ENCODE measurements at regions not wholly inside any gene's neighbourhood (a gene's known extent, or its start where the extent isn't known, plus 50 kb on each side); places are given as distances from the start of the nearest gene placed in this dataset.

DNA sequence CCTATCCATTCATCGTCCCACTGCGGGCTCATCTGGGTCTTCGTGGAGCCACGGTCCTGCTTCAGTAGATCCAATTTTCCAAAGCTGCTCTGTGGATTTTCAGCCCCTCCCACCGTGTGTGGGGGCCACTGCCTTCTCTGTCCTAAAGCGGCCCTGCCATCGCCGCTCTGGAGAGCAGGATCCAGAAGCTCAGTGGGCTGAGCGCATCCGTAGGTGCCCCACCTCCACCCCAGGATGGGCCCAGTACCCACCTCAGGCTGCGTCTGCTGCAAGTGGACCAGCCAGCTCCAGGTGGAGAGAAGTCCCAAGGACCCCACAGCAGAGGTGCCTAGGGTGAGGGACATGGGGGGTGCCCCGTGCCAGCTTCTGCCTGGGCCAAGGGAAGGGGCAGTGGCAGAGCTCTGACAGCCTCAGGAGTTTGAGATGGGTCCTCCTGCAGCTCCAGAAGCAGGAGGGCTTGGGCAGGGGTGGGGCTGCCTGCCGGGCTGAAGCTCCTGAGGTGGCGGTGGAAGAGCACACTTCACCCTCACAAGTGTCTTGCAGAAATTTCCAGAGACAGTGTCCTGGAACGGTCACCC, 148.1 kb upstream of the C14orf180 start:
- no peak for DNase-seq

DNA sequence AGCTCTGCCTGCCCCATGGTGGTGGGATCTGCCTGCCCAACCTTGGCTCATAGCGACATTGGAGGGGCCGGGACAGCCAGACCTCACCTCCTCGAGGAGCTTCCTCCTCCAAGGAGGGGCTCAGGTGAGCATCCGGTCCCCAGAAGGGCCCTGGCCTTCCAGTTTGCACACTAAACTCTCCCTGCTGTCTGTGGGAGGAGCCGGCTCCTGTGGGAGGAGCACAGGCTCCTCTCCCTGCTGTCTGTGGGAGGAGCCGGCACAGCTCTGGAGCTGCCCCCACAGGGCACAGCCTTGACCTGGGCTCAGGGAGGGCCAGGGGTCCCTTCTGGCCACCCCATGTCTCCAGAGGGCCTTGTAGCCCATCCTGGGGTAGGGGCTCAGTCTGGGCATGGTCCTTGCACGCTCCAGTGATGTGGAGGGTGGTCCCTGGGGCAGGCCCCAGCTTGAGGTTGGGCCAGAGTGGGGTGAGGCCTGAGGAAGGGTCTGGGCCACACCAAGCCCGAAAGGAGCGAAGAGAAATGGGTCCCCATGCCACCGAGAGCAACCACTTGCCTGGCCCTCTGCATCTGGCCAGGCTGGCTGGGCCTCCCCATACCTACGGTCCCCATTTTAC, 147.5 kb upstream of the C14orf180 start:
- peak; percentile 37 for DNase-seq

DNA sequence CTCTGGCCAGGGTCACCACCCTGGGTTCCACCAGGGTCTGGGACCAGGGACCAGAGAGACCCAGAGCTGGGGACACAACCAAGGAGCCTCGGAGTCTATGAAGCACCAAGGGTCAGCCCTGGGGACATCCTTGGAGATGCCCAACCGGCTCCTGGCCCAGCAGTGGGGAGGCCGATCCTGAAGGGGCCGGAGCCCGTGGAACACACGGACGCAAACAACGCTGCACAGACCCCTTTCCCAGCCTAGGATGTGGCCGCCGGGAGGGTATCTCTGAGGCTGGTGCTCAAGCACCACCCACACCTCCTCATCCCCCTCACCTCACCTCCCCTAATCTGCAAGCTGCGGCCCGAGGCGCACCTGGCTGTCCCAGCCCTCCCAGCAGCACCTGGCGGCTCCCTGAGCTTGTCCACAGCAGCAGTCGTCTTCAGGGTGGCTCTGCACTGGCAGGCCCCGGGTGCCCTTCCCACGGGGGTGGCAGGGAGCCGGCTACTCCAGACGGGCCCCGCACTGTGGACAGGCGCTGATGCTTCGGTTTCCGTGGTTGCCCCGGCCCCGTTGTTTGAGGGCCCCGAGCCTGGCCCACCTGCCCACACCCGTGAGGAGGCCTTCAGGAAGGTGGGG, 146.8 kb upstream of the C14orf180 start:
- DNase-seq = peak; percentile 11

DNA sequence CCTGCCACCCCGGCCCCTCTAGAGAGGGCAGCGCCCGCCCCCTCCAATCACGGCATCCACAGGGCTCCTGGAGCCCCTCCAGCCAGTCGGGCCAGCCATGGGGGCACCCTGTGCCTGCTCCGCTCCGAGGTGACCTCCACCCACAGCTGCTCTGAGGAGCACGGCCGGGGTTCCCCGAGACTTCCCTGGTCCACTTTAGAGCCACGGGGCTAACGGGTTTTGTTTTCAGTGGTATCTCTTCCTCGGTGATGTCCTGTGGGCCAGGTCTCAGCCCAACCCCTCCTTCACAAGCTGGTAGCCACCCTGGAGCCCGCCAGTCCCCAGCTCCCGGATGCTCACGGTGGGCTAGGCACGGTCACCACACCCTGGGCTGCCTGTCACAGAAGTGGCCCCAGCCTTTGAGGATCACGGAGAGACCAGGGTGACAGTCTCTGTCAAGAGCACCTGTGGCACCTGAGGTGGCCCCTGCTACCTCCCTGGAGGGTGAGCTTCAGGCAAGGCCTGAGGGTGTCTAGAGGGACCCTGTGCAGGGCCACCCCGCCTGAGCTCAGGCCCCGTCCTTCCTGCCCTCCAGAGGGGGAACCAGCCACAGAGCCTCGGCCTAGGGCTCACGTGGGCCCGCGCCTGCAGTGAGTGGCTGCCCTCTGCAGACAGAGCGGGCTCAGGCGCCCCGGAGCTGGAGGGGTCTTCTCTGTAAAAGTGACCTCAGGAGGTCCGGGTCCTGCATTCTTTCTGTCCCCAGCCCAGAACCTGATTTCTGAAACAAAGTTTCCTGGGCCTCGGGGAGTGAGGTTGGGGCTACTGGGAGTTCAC, 146.0 kb upstream of the C14orf180 start:
- DNase-seq = no peak

DNA sequence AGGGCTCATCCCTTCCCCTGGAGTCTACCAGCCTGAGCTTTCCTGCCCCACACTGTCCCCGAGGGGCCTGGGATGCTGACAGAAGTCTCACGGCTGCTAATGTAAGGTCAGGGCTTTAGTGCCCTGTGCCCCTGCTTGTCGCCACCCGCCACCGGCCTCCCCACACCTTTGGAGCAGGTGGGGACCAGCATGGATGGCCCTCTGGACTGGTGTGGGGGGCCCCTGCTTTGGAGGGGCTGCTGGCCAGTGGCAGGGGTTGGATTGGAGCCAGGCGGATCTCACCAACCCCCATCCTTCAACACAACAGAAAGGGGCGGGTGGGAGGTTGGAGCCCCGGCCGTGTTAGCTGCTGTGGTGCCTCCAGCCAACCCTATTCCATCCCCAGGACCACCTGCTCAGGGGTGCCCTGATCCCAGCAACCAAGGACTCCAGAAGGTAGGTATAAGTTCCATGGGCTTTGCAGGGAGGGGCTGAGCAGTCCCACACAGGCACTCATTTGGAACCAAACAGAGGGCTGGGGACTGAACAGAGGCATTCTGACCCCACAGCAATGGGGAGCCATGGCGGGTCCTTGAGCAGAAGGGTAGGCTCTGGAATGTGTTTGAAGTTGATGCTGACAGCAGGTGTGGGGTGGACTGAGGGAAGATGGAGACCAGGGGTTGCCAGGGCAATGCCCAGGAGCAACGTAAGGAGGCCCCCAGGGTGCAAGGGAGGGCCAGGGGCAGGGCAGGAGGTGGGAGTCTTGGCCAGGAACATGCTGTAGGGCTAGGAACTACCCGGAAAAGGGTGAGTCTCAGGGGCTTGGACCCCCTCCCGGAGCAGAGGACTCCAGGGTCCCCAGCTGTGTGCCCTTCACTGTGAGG, 145.1 kb upstream of the C14orf180 start:
- no peak for DNase-seq

DNA sequence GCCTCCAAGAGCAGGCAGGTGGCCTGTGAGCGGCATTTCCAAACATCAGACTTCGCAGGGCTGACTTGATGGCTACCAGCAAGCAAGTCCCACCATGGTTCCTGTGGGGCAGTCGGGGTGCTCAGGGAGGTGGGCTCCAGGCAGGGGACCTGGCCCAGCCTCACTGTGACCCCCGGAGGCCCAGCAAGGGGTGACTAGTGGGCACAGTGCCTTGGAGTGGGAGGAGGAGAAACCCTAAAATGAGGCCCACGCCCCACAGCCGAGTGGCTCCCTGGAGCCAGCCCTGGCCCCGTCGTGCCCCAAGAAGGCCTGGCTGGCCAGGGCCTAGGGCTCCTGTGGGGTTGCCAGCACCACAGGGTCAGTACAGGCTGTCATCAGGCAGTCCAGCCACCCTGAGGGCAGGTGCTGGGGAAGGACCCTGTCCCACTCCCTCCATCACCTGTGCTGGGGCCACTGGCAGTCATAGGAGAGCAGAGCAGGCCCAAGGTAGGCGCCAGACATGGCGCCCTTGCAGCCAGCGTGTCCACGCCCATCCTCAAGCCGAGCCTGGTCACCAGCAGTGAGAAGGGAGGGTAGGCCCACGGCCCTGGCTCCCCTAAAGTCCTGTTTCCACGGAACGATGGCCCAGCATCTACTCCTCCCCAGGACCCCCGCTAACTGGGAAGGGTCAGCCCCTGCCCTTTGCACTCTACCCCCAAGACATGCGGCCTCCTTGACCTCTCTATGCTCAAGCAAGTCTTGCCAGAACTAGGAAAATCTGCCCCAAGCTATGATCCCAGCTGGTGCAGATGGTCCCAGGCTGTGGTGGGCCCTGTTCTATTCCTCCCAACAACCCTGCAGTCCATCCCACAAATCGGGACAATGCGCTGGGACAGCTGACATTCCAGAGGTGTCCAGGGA, 144.2 kb upstream of the C14orf180 start:
- no peak for DNase-seq

DNA sequence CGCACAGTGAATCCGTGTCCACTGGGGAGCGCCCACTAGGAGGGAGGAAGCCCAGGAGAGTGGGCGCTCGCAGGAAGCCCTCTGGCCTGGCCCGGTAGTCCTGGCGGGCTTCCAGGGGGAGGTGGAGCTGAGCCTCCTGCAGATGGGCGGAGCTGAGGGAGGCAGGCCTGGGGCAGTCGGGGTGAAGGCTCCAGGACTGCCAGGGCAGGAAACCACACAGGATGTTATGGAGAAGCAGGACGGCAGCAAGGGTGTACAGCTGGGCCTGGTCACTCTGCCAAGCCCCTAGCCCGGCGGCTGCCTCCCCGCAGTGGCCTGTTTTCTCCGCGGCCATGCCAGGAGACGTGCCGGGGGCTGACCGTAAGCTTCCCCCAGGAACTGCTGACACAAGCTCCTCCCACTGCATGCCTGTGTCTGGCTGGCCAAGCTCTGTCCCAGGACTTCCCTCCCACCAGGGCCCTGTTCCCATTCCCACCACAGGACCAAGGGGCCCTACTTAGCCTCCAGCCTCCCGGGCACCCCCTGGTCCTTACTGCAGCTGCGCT, 143.4 kb upstream of the C14orf180 start:
- DNase-seq = peak; percentile 74

DNA sequence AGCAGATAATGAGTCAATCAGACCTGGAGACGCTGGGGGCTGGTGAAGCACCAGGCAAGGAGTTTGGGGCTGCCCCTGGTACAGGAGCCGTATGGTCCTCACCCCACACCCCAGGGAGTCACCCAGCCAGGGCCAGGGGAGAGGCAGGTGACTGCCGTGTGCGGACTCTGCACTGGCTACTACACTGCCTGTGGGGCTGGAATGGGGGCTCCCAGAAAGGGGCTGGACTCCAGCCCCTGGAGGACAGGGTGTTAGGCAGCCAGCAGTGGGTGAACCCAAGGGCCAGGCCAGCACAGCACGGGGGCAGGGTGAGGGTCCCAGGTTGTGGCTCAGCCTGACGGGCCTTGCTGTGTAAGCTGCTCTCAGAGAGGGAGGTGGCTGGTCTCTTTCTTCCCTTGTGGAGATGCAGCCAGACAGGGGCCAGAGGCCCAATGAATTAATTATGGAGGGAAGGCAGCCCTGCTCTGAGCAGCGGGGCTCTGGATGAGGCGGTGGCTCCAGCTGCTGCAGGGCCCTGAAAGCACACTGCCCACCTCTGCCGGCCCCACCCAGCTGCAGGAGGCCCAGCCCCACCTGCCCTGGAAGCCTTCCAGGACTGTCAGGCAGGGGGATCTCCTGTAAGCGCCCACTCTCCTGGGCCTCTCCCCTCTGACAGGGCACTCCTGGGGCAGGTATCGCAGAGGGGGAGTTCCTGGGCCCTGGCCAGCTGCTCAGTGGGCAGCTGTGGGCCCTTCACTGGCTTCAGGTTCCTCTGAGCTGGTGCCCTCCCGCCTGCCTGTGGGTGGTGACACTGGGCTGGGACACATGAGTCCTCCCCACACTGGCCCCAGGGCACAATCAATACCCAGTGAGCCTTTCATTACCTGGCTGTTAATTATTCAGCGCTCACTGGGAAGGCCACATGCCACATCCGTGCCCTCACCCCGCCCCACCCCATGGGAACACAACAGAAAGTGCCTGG, 142.5 kb upstream of the C14orf180 start:
- DNase-seq = no peak

DNA sequence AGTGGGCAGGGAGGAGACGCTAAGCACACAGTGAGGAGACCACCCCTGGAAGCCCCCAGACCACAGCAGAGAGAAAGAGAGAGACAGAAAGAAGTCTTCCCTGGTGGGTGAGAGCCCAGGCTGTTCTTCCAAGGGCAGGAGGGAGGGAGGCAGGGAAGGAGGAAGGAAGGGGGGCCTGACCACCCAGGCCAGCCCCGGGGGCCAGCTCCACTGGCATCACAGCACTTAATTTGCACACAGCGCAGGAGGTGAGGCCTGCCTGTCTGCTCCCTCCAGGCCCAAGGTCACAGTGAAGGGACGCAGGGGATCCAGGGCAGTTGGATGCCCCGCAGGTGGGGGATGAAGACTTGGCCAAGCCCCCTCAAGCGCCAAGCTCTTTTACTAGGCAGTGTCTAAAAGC, 141.9 kb upstream of the C14orf180 start:
- DNase-seq = no peak

DNA sequence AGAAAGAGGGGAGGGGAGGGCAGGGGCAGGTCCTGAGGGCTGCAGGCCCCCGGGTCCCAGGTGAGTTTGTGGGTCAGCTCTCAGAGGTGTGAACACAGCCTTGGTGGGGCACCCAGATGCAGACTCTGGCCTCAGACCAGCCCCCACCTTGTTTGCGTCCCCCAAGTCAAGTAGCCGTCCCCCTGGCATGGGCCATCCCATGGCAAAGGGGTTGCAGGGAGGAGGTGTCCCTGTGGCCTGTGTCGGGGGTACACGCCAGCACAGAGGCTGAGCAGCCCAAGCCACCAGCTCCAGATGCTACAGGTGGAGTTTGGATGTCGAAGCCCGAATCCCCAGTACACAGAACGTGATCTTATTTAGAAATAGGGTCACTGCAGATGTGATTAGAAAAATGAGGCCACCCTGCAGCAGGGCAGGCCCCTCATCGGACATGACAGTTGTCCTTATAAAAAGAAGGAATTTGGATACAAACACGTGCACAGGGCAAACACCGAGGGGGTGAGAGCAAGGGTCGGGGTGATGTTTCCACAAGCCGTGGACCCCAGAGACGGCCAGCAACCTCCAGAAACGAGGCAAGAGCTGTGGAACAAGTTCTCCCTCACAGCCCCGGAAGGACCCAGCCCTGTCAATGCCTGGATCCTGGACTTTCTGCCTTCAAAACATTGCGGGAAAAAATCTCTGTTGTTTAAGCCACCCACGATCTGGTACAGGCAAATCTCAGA, 141.2 kb upstream of the C14orf180 start:
- no peak for DNase-seq

DNA sequence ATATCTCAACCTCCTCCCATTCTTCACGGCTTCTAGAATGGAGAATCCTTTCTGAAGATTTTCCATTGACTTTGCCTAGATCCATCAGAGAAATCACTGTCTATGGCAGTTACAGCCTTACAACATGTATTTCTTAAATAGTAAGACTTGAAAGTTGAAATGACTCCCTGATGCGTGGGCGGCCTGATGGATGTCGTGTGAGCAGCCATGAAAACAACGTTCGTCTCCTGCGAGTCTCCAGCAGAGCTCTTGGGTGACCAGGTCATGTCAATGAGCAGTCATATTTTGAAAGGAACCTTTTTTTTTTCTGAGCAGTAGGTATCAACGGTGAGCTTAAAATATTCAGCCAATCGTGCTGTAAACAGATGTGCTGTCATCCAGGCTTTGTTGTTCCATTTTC, 139.9 kb upstream of the C14orf180 start:
- no peak for DNase-seq

DNA sequence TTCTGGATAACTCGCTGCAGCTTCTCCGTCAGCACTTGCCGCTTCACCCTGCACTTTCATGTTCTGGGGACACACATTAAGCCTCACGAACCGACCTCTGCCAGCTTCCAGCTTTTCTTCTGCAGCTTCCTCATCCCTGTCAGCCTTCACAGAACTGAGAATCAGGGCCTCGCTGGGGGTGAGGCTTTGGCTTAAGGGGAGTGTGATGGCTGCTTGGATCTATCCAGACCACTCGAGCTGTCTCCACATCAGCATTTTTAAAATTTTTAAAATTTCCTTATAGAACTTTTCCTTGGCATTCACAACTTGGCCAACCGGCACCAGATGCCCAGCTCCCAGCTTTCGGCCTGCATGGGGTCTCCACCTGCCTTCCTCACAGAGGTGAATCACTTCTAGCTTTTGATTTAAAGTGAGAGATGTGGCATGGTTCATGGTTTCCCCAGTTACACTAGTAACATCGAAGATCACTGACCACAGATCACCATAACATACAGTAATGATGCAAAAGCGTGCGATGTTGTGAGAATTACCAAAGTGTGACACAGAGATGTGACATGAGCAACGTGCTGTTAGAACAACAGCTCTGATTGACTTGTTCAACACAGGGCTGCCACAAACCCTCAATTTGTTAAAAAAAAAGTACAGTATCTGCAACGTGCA, 139.1 kb upstream of the C14orf180 start:
- no peak for DNase-seq

DNA sequence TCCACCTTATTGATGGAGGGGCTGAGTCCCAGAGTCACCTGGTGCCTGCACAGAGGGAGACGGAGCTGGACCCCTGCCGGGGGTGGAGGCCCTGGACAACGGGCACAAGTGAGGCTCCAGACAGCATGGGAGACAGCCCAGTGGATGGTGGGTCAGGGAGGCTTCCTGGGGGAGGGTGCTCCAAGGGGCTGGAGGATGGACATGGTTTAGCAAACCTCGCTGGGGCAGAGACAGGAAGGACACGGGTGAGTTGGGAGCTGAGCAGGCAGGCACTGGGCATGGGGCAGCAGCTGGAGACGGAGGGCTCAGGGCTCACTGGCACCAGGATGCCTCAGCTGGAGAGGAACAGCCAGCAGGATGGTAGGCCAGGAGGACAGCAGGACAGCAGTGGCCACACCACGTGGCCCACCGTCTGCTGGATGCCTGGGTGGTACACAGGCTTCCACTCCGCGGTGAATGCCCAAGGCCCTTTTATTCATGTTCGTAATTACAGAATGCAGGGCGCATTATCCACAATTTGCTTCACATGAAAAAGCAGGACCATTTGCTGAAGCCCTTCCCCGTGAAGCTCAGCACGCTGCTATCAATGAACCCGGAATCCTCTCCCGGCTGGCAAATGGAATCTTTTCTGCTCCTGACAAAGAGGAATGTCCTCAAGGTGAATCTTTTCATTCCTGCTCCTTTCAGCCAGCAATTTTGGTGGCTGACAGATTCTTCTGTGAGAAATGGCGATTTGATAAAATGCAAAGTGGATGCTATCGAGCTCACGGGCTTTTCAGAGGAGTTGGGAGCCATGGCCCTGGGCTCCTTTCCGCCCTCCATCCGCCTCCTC, 138.1 kb upstream of the C14orf180 start:
- no peak for DNase-seq

DNA sequence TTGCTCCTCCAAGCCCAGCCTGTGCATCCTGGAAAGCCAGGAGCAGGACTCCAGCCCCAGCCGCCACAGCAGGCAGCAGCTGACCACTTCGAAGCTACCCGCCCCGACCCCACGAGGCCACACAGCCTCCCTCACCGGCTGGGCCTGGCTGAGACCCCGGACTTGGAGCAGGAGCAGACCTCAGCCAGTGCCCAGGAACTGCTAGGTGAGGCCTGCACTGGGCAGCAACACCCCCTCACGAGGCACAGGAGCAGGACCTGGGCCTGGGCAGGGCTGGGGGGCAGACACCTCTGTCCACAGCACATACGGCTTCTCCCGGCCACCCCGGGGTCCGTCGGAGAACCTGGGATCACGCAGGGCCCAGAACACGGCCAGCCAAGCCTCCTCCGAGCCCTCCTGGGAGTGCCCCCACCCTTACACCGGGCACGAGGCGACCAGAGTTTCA, 137.4 kb upstream of the C14orf180 start:
- no peak for DNase-seq

DNA sequence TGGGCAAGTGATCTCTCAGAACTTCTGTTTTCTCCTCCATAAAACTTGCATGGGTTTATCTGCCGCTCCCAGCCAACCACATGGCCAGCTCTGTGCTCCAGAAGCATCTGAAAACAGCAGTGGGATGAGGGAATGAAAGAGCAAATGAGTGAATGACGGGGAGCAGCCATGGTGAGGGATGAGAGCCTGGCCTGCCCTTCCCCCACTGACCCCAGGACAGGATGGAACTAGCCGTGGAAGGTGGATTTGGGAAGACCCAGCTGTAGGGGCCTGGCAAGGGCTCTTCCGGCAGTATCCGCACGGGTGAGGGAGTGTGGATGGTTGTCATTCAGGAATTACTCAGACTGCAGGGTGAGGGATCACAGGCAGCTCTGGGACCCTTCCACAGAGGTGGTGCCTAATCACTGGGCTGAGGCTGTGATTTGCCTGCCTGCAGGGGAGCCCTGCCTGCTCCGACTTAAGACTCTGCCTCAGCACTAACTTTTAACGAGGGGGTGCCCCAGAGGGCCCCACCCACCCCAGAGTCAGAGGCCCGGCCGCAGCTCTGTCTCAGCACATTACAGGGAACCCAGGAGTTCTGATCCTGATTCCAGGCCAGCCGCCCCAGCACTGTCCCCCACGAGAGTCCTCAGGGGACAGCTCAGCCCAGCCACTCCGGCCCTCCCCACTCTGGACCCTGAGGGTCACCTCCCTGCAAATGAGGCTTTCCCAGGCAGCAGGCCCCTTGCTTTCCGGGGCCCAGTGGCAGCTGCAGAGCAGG, 136.8 kb upstream of the C14orf180 start:
- no peak for DNase-seq

DNA sequence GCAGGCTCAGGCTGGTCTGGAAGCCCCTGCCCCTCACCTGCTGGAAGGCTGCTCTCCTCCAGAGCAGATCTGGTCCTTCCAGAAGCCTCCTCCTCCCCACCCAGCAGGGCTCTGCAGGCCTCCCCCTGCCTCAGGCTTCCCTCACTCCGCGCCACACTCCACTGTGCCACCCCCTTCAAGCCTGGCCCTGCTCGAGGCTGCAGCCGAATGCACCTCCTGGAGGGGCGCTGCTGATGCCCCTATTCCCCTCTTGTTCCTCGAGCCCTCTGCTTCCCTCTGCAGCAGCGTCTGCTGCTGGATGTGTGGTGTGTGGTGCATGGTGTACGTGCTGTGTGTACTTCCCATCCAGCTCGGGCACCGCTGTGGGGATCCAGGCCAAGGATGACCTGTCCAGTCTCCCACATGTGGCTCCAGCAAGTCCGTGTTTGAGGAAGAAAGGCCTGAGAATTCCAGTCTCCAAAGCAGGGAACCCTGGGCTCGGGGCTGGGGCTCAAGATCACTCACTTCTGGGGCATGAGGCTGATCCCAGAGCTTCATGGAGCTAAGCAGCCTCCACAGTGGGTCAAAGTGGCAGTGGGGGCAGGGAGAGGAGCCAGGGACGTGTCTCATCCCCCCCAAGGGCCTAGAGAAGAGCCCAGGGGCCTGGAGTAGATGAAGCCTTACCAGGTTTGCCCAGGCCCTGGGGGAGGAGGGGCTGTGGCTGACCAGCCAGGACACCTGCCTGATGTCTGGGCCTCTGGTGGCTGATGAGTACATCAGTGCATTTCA, 136.0 kb upstream of the C14orf180 start:
- no peak for DNase-seq
